HCT116 (cell line): ENCODE measurements at regions not wholly inside any gene's neighbourhood (a gene's known extent, or its start where the extent isn't known, plus 50 kb on each side); places are given as distances from the start of the nearest gene placed in this dataset.

Source experiments
- ATAC-seq: fragments of 200-7000 bp; cut with Tn5 transposase; 2 replicates; pipeline ENCODE4 v1.9.1; 2020; ENCODE audit warnings: mild to moderate bottlenecking, moderate library complexity
- BruUV-seq: library from RNA; stranded (reverse); fragments of 400-500 nt; replicated peaks from 2 replicates; lab custom pipeline; 2021; lab: Mats Ljungman, UMichigan
- CTCF ChIA-PET: fragments of 300-600 bp; sonication (Branson Sonifier 250); formaldehyde crosslinking; loops from one replicate; lab custom pipeline; 2021; ENCODE audit warnings: antibody characterized with exemption; lab: Charles Lee
- POLR2A ChIA-PET: fragments of 300-600, 350-600 bp; sonication (Branson Sonifier 250); formaldehyde crosslinking; loops from one replicate; lab custom pipeline; 2021; ENCODE audit warnings: antibody characterized with exemption; lab: Charles Lee
- RAD21 ChIA-PET, 2 experiments: fragments of 300-600 bp; sonication (Branson Sonifier 250); formaldehyde crosslinking; loops; one replicate each; lab custom pipeline; 2023; ENCODE audit warnings: low total read pairs in 2 of 2; ENCODE audit not compliant: uncharacterized antibody in 2 of 2, unreplicated experiment in 2 of 2, low non-redundant PET in 1 of 2; lab: Charles Lee
- DNase-seq: peaks from one replicate; pipeline ENCODE4 v3.0.0-alpha.2; 2010; ENCODE audit warnings: low read depth, low spot score
- H2AFZ ChIP-seq: fragments of 200-600 bp; shearing (Covaris generic), sonication (generic); 2 replicates; pipeline ENCODE4 v1.6.1; 2017; ENCODE audit warnings: low read depth, mixed run types, mixed read lengths, antibody characterized with exemption, low read length; ENCODE audit not compliant: poor library complexity, severe bottlenecking
- H3K27ac ChIP-seq: 2 replicates; pipeline ENCODE4 v1.5.1; 2012; ENCODE audit warnings: low read depth, low read length
- H3K27me3 ChIP-seq: fragments of 200-600 bp; sonication (generic); 2 replicates; pipeline ENCODE4 v1.6.1; 2016; ENCODE audit warnings: mixed run types, low read length, mixed read lengths; ENCODE audit not compliant: insufficient read depth
- H3K36me3 ChIP-seq, 2 experiments: fragments of 200-500 bp in 1 of 2; fragments of 200-600 bp in 1 of 2; sonication (Bioruptor generic) in 1 of 2; sonication (generic) in 1 of 2; 2 replicates each; pipeline versions ENCODE4 v1.5.1 to v1.6.1; 2014 to 2016; ENCODE audit warnings: low read length in 2 of 2, inconsistent platforms in 1 of 2, mixed read lengths in 1 of 2, mixed run types in 1 of 2; ENCODE audit not compliant: insufficient read depth in 2 of 2, control insufficient read depth in 1 of 2
- H3K4me1 ChIP-seq, 2 experiments: fragments of 200-600 bp in 1 of 2; sonication (generic) in 1 of 2; 2 replicates each; pipeline versions ENCODE4 v1.5.1 to v1.6.1; 2012 to 2017; ENCODE audit warnings: low read length in 2 of 2, inconsistent platforms in 1 of 2, mild to moderate bottlenecking in 1 of 2, mixed read lengths in 1 of 2, mixed run types in 1 of 2, moderate library complexity in 1 of 2; ENCODE audit not compliant: insufficient read depth in 2 of 2, control insufficient read depth in 1 of 2
- H3K4me2 ChIP-seq: fragments of 200-600 bp; sonication (generic); 2 replicates; pipeline ENCODE4 v1.6.1; 2017; ENCODE audit warnings: mixed run types, low read length, mixed read lengths
- H3K4me3 ChIP-seq, 2 experiments: fragments of 200-600 bp in 1 of 2; sonication (generic) in 1 of 2; replicated peaks in 1 of 2; 2 replicates each; pipeline ENCODE4 v1.5.1; 2011 to 2016; ENCODE audit warnings: low read length in 2 of 2, control low read depth in 1 of 2, low read depth in 1 of 2, mild to moderate bottlenecking in 1 of 2, mixed read lengths in 1 of 2, mixed run types in 1 of 2
- H3K79me2 ChIP-seq: fragments of 200-600 bp; sonication (generic); 2 replicates; pipeline ENCODE4 v1.6.1; 2017; ENCODE audit warnings: mild to moderate bottlenecking, mixed run types, low read length, moderate library complexity, mixed read lengths; ENCODE audit not compliant: insufficient read depth
- H3K9ac ChIP-seq: fragments of 200-600 bp; sonication (generic); 2 replicates; pipeline ENCODE4 v1.6.1; 2016; ENCODE audit warnings: low read length, mixed read lengths
- H3K9me2 ChIP-seq: fragments of 200-600 bp; sonication (generic), shearing (Covaris generic); 2 replicates; pipeline ENCODE4 v1.6.1; 2017; ENCODE audit warnings: mixed run types, mild to moderate bottlenecking, moderate library complexity; ENCODE audit not compliant: insufficient read depth
- H3K9me3 ChIP-seq, 2 experiments: fragments of 200-500 bp in 1 of 2; fragments of 200-600 bp in 1 of 2; sonication (Bioruptor generic) in 1 of 2; sonication (generic) in 1 of 2; 2 replicates each; pipeline ENCODE4 v1.6.1; 2014 to 2017; ENCODE audit warnings: low read length in 2 of 2, mixed read lengths in 2 of 2, inconsistent platforms in 1 of 2, low read depth in 1 of 2, mild to moderate bottlenecking in 1 of 2, mixed run types in 1 of 2, moderate library complexity in 1 of 2; ENCODE audit not compliant: control insufficient read depth in 1 of 2, insufficient read depth in 1 of 2
- H4K20me1 ChIP-seq: fragments of 200-600 bp; sonication (generic), shearing (Covaris generic); 2 replicates; pipeline ENCODE4 v1.6.1; 2017; ENCODE audit warnings: mixed run types, mild to moderate bottlenecking, moderate library complexity; ENCODE audit not compliant: insufficient read depth
- CEBPB ChIP-seq: IDR thresholded peaks from 2 replicates; pipeline ENCODE4 v1.6.1; 2012; ENCODE audit warnings: low read depth
- CTCF ChIP-seq, 3 experiments: fragments of 200-600 bp in 1 of 3; sonication (generic) in 1 of 3; IDR thresholded peaks in 2 of 3; conservative IDR thresholded peaks in 1 of 3; 2 replicates each; pipeline ENCODE4 v1.5.1; 2012 to 2017; ENCODE audit warnings: low read depth in 2 of 3, low read length in 2 of 3, antibody characterized with exemption in 1 of 3, borderline replicate concordance in 1 of 3, control low read depth in 1 of 3, mild to moderate bottlenecking in 1 of 3, mixed read lengths in 1 of 3, mixed run types in 1 of 3, moderate library complexity in 1 of 3; ENCODE audit not compliant: insufficient read depth in 1 of 3
- EZH2phosphoT487 ChIP-seq: fragments of 200-600 bp; IDR thresholded peaks from 2 replicates; pipeline ENCODE4 v1.6.1; 2018; ENCODE audit warnings: antibody characterized with exemption, borderline replicate concordance
- POLR2AphosphoS5 ChIP-seq: IDR thresholded peaks from 2 replicates; pipeline ENCODE4 v1.6.1; 2011; ENCODE audit warnings: mild to moderate bottlenecking, low read depth, low read length, moderate library complexity
- SIN3A ChIP-seq: IDR thresholded peaks from 2 replicates; pipeline ENCODE4 v1.6.1; 2012; ENCODE audit warnings: low read depth
- SP1 ChIP-seq: IDR thresholded peaks from 2 replicates; pipeline ENCODE4 v1.6.1; 2012; ENCODE audit warnings: low read depth
- SRF ChIP-seq: IDR thresholded peaks from 2 replicates; pipeline ENCODE4 v1.6.1; 2012; ENCODE audit warnings: low read depth
- TCF7L2 ChIP-seq: IDR thresholded peaks from 2 replicates; pipeline ENCODE4 v1.7.0; 2011; ENCODE audit warnings: borderline replicate concordance, inconsistent platforms; ENCODE audit not compliant: insufficient read depth, insufficient read length; ENCODE audit errors: extremely low read depth
- YY1 ChIP-seq: IDR thresholded peaks from 2 replicates; pipeline ENCODE4 v1.6.1; 2011; ENCODE audit warnings: low read length, low read depth, moderate library complexity, mild to moderate bottlenecking; ENCODE audit not compliant: insufficient replicate concordance; ENCODE audit errors: extremely low read depth
- ZFX ChIP-seq: fragments of 450-650 bp; IDR thresholded peaks from 2 replicates; pipeline ENCODE4 v1.6.1; 2017
- intact Hi-C: fragments of 100-400 bp; cut with micrococcal nuclease; formaldehyde crosslinking; loops from 2 replicates; pipeline ENCODE4 v1.10.0; 2022

- H3K36me3 ChIP-seq, result no peaks in the 10 kb centered on the region
- no peaks in the 10 kb centered on the region for H3K9me3 ChIP-seq
- intact Hi-C loops, result no loop called here
- no peak for ATAC-seq
- RAD21 ChIA-PET, result no interaction called here
- POLR2A ChIA-PET, result no interaction called here
- no peaks in the 10 kb centered on the region for H4K20me1 ChIP-seq
- no peaks in the 10 kb centered on the region for H3K4me1 ChIP-seq
- peaks cover 8% of the 10 kb centered on the region; the same call in 1 of the 2 replicates for H3K27me3 ChIP-seq
- TF ChIP-seq TCF7L2 (no peak), CTCF (IDR thresholded peaks at IDR 0.05 in 2 of 3, conservative IDR thresholded peaks at IDR 0.05 in 1 of 3; ENCODE audit: borderline replicate concordance in 1 of 3, insufficient read depth in 1 of 3, low read depth in 2 of 3, low read length in 2 of 3) (no peak), SRF (no peak), SP1 (no peak), SIN3A (no peak), YY1 (no peak), ZFX (no peak), POLR2AphosphoS5 (no peak), CEBPB (no peak), EZH2phosphoT487 (no peak)
- TF ChIP-seq, all 23 proteins: peak for 0
- Histone ChIP-seq H3K9me2 (no peaks in the 10 kb centered on the region), H3K4me3 (no peak overlapping the region), H3K27ac (no peak overlapping the region), H3K79me2 (no peaks in the 10 kb centered on the region), H3K9ac (no peak overlapping the region), H3K4me2 (no peak overlapping the region), H2AFZ (no peak overlapping the region)
- BruUV-seq, result no TSS peak
- CTCF ChIA-PET, result no interaction called here
- no peak for DNase-seq
Measured at GRCh38 chr13:23987331-23987894, 90.1 kb upstream of the C1QTNF9B start.
